GM10266 (cell line): ENCODE measurements at regions not wholly inside any gene's neighbourhood (a gene's known extent, or its start where the extent isn't known, plus 50 kb on each side); places are given as distances from the start of the nearest gene placed in this dataset.

Experiments
- DNase-seq: peaks from one replicate; pipeline ENCODE4 v3.0.0; 2012; ENCODE audit errors: extremely low spot score
- CTCF ChIP-seq: IDR thresholded peaks from 2 replicates; pipeline ENCODE4 v1.5.1; 2012; ENCODE audit warnings: mild to moderate bottlenecking, low read depth; ENCODE audit not compliant: control insufficient read depth, insufficient read depth; ENCODE audit errors: missing control alignments

GRCh38 chr3:103698646-103699045 lies 1263.8 kb downstream of the ZPLD1 start:
- no peak for DNase-seq

GRCh38 chr3:103699228-103699627 lies 1264.4 kb downstream of the ZPLD1 start:
- TF ChIP-seq CTCF = no peak
- DNase-seq = no peak

More at GRCh38 chr3:103698646-103699045, 1263.8 kb downstream of the ZPLD1 start:
- TF ChIP-seq CTCF = no peak

- TF ChIP-seq CTCF = no peak
Measured at GRCh38 chr3:103705641-103706040, 1270.8 kb downstream of the ZPLD1 start.

GRCh38 chr3:103706671-103707070 lies 1271.9 kb downstream of the ZPLD1 start:
- DNase-seq = no peak
- TF ChIP-seq CTCF = no peak

More at GRCh38 chr3:103705641-103706040, 1270.8 kb downstream of the ZPLD1 start:
- DNase-seq = no peak

GRCh38 chr3:103711670-103712069 lies 1276.9 kb downstream of the ZPLD1 start:
- no peak for DNase-seq
- TF ChIP-seq CTCF = no peak

GRCh38 chr3:103712320-103713008 lies 1277.6 kb downstream of the ZPLD1 start:
- no peak for TF ChIP-seq CTCF
- no peak for DNase-seq

GRCh38 chr3:103729547-103729946 lies 1294.7 kb downstream of the ZPLD1 start:
- no peak for DNase-seq
- no peak for TF ChIP-seq CTCF
